NB4 (cell line): ENCODE measurements at regions not wholly inside any gene's neighbourhood (a gene's known extent, or its start where the extent isn't known, plus 50 kb on each side); places are given as distances from the start of the nearest gene placed in this dataset.

Experiments
- CTCF ChIP-seq: IDR thresholded peaks from one replicate; pipeline ENCODE4 v1.5.1; 2012; ENCODE audit warnings: low read depth, low read length
- MYC ChIP-seq: IDR thresholded peaks from 2 replicates; pipeline ENCODE4 v1.6.1; 2011; ENCODE audit warnings: low read depth, low read length
- POLR2A ChIP-seq: IDR thresholded peaks from 2 replicates; pipeline ENCODE4 v1.6.1; 2011; ENCODE audit warnings: mild to moderate bottlenecking; ENCODE audit not compliant: insufficient read length; ENCODE audit errors: extremely low read depth
- TF ChIP-seq, protein P1 (sequence below): IDR thresholded peaks from 2 replicates; pipeline ENCODE4 v1.6.1; 2011; ENCODE audit warnings: low read depth, low read length

DNA sequence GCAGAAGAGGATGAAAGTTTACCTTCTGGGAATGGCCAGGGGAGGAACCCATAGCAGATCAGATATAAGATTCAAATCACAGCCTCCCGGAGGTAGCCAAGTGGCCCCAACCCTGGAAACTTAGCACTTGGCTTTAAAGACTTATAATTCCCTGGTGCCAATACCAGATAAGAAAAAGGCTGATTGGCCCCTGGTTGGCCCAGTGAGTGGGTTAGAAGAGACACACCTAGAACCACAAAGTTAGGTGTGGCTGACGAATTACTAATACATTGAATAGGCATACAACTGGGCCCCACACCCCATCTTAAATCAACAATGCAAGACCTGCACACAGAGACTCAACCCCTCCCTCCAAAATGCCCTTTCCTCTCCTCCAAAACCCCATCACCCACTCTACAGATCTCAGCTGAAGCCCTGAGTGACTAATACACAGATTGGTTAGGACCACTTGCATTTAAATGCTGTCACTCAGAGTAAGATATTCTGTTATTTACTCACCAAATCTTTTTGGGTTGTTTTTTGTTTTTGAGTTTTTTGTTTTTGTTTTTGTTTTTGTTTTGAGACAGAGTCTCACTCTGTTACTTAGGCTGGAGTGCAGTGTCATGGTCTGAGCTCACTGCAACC is 315.4 kb upstream of the JARID2 start:
- TF ChIP-seq POLR2A: no peak
- TF ChIP-seq CTCF: no peak
- no peak for TF ChIP-seq MYC
- TF ChIP-seq, protein P1, sequence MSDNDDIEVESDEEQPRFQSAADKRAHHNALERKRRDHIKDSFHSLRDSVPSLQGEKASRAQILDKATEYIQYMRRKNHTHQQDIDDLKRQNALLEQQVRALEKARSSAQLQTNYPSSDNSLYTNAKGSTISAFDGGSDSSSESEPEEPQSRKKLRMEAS: no peak
